H1 (cell line): ENCODE measurements at regions not wholly inside any gene's neighbourhood (a gene's known extent, or its start where the extent isn't known, plus 50 kb on each side); places are given as distances from the start of the nearest gene placed in this dataset.

Experiments used
- CTCF ChIA-PET: fragments of 300-600 bp; sonication (Branson Sonifier 250); formaldehyde crosslinking; loops from one replicate; lab custom pipeline; 2021; ENCODE audit not compliant: partially characterized antibody; lab: Charles Lee
- POLR2A ChIA-PET: fragments of 300-600 bp; sonication (Branson Sonifier 250); formaldehyde crosslinking; loops from one replicate; lab custom pipeline; 2021; ENCODE audit warnings: inconsistent platforms; ENCODE audit not compliant: partially characterized antibody; lab: Charles Lee
- DNase-seq, 2 experiments: peaks; one replicate each; pipeline versions ENCODE4 v3.0.0 to v3.0.0-alpha.2; 2010 to 2022; ENCODE audit warnings: low spot score in 2 of 2, low read depth in 1 of 2, mixed read lengths in 1 of 2
- FAIRE-seq: peaks from 2 replicates; lab custom pipeline; 2011; peaks lifted over from hg19 to GRCh38; lab: Jason Lieb, UNC
- H2AFZ ChIP-seq: 2 replicates; pipeline ENCODE4 v1.8.1; 2012; ENCODE audit warnings: low read length, inconsistent platforms
- H2AK5ac ChIP-seq: 2 replicates; pipeline ENCODE4 v1.6.1; 2013; ENCODE audit warnings: low read depth, low read length
- H2BK120ac ChIP-seq: replicated peaks from 2 replicates; pipeline ENCODE3; 2013; ENCODE audit warnings: low read depth, low read length, inconsistent platforms
- H2BK12ac ChIP-seq: 2 replicates; pipeline ENCODE4 v1.6.1; 2013; ENCODE audit warnings: low read depth, low read length
- H2BK15ac ChIP-seq: 2 replicates; pipeline ENCODE4 v1.6.1; 2013; ENCODE audit warnings: low read length
- H2BK20ac ChIP-seq: 2 replicates; pipeline ENCODE4 v1.6.1; 2013; ENCODE audit warnings: low read length
- H2BK5ac ChIP-seq: 2 replicates; pipeline ENCODE4 v1.6.1; 2013; ENCODE audit warnings: low read depth, low read length
- H3K14ac ChIP-seq: 2 replicates; pipeline ENCODE4 v1.6.1; 2013; ENCODE audit warnings: inconsistent platforms; ENCODE audit not compliant: insufficient read length
- H3K18ac ChIP-seq: 2 replicates; pipeline ENCODE4 v1.6.1; 2013; ENCODE audit warnings: low read length; ENCODE audit errors: extremely low read depth
- H3K23ac ChIP-seq: 2 replicates; pipeline ENCODE4 v1.6.1; 2013; ENCODE audit warnings: inconsistent platforms; ENCODE audit not compliant: insufficient read length
- H3K23me2 ChIP-seq: 2 replicates; pipeline ENCODE4 v1.6.1; 2013; ENCODE audit warnings: low read depth, low read length
- H3K27ac ChIP-seq: 2 replicates; pipeline ENCODE4 v1.6.1; 2011; ENCODE audit warnings: low read depth, low read length, inconsistent platforms
- H3K27me3 ChIP-seq, 4 experiments: replicated peaks in 1 of 4; 1 replicate in 1 of 4; 2 replicates in 3 of 4; pipeline versions ENCODE4 v1.6.1 to v1.8.1; 2011 to 2013; ENCODE audit warnings: low read length in 3 of 4, mild to moderate bottlenecking in 3 of 4, inconsistent platforms in 2 of 4, mixed read lengths in 2 of 4, moderate library complexity in 1 of 4; ENCODE audit not compliant: control insufficient read depth in 3 of 4, insufficient read depth in 3 of 4; ENCODE audit errors: extremely low read depth in 1 of 4
- H3K36me3 ChIP-seq, 4 experiments: 2 replicates each; pipeline versions ENCODE4 v1.6.1 to v1.8.1; 2011 to 2013; ENCODE audit warnings: mild to moderate bottlenecking in 4 of 4, low read length in 3 of 4, moderate library complexity in 2 of 4, control low read depth in 1 of 4, inconsistent platforms in 1 of 4; ENCODE audit not compliant: insufficient read depth in 4 of 4, control insufficient read depth in 2 of 4
- H3K4ac ChIP-seq: replicated peaks from 2 replicates; pipeline ENCODE3; 2013; ENCODE audit warnings: low read length, low read depth, mixed read lengths, inconsistent platforms; ENCODE audit not compliant: insufficient read length
- H3K4me1 ChIP-seq, 4 experiments: replicated peaks in 1 of 4; 1 replicate in 1 of 4; 2 replicates in 3 of 4; pipeline versions ENCODE4 v1.6.1 to v1.8.1; 2011 to 2013; ENCODE audit warnings: low read length in 3 of 4, inconsistent platforms in 2 of 4, mixed read lengths in 1 of 4; ENCODE audit not compliant: insufficient read depth in 4 of 4, control insufficient read depth in 3 of 4
- H3K4me2 ChIP-seq, 2 experiments: 2 replicates each; pipeline versions ENCODE4 v1.6.1 to v1.8.1; 2011 to 2013; ENCODE audit warnings: low read depth in 2 of 2, low read length in 2 of 2, control low read depth in 1 of 2, inconsistent platforms in 1 of 2, mild to moderate bottlenecking in 1 of 2; ENCODE audit not compliant: insufficient read depth in 1 of 2
- H3K4me3 ChIP-seq, 4 experiments: fragments of 200-600, 300-600 bp in 1 of 4; sonication (generic), shearing (Covaris generic), sonication (Bioruptor Twin) in 1 of 4; 2 replicates each; pipeline versions ENCODE4 v1.5.1 to v1.8.1; 2011 to 2016; ENCODE audit warnings: low read length in 4 of 4, low read depth in 3 of 4, control low read depth in 2 of 4, inconsistent platforms in 2 of 4, mild to moderate bottlenecking in 2 of 4, mixed read lengths in 1 of 4, moderate library complexity in 1 of 4; ENCODE audit not compliant: insufficient read depth in 2 of 4; ENCODE audit errors: extremely low read depth in 1 of 4
- H3K56ac ChIP-seq: replicated peaks from 2 replicates; pipeline ENCODE3; 2013; ENCODE audit warnings: low read depth, mild to moderate bottlenecking, mixed read lengths, low read length, inconsistent platforms; ENCODE audit not compliant: insufficient read length
- H3K79me1 ChIP-seq: 2 replicates; pipeline ENCODE4 v1.6.1; 2013; ENCODE audit warnings: low read depth, low read length, control low read depth
- H3K79me2 ChIP-seq, 2 experiments: 2 replicates each; pipeline versions ENCODE4 v1.6.1 to v1.8.1; 2012 to 2013; ENCODE audit warnings: low read length in 2 of 2, mild to moderate bottlenecking in 2 of 2, inconsistent platforms in 1 of 2; ENCODE audit not compliant: insufficient read depth in 2 of 2, control insufficient read depth in 1 of 2
- H3K9ac ChIP-seq, 4 experiments: replicated peaks in 1 of 4; 1 replicate in 1 of 4; 2 replicates in 3 of 4; pipeline versions ENCODE4 v1.6.1 to v1.8.1; 2011 to 2013; ENCODE audit warnings: low read depth in 3 of 4, low read length in 3 of 4, control low read depth in 2 of 4, mild to moderate bottlenecking in 2 of 4, moderate library complexity in 2 of 4, inconsistent platforms in 1 of 4; ENCODE audit errors: extremely low read depth in 1 of 4
- H3K9me3 ChIP-seq, 2 experiments: 2 replicates each; pipeline versions ENCODE4 v1.6.1 to v1.8.1; 2012 to 2013; ENCODE audit warnings: mild to moderate bottlenecking in 2 of 2, moderate library complexity in 2 of 2, control low read depth in 1 of 2, inconsistent platforms in 1 of 2, low read depth in 1 of 2, low read length in 1 of 2, mixed read lengths in 1 of 2; ENCODE audit not compliant: insufficient read depth in 2 of 2
- H4K20me1 ChIP-seq, 2 experiments: replicated peaks in 1 of 2; 2 replicates each; pipeline versions ENCODE3 to v1.8.1; 2011 to 2013; ENCODE audit warnings: inconsistent platforms in 2 of 2, low read length in 2 of 2, mild to moderate bottlenecking in 1 of 2; ENCODE audit not compliant: insufficient read depth in 2 of 2, control insufficient read depth in 1 of 2
- H4K5ac ChIP-seq: 2 replicates; pipeline ENCODE4 v1.6.1; 2013; ENCODE audit warnings: low read length, low read depth, mixed read lengths, inconsistent platforms; ENCODE audit not compliant: insufficient read length
- H4K8ac ChIP-seq: 2 replicates; pipeline ENCODE4 v1.8.0; 2013; ENCODE audit warnings: mild to moderate bottlenecking, moderate library complexity, low read length, inconsistent platforms; ENCODE audit not compliant: insufficient read depth; ENCODE audit errors: extremely low read depth
- H4K91ac ChIP-seq: replicated peaks from 2 replicates; pipeline ENCODE3; 2013; ENCODE audit warnings: low read length, mixed read lengths, inconsistent platforms; ENCODE audit not compliant: insufficient read length
- HDAC6 ChIP-seq: IDR thresholded peaks from one replicate; pipeline ENCODE4 v1.7.1; 2012; ENCODE audit warnings: low read depth, mild to moderate bottlenecking, inconsistent platforms, low read length, moderate library complexity
- NANOG ChIP-seq: IDR thresholded peaks from 2 replicates; pipeline ENCODE4 v1.6.1; 2011; ENCODE audit warnings: low read length, low read depth, mild to moderate bottlenecking, inconsistent platforms; ENCODE audit not compliant: insufficient read depth, poor library complexity, severe bottlenecking
- PHF8 ChIP-seq: fragments of 200-600 bp; sonication (generic); conservative IDR thresholded peaks from 2 replicates; pipeline ENCODE4 v1.7.1; 2012; ENCODE audit warnings: low read depth, mild to moderate bottlenecking, inconsistent platforms, low read length, moderate library complexity
- SIX5 ChIP-seq: IDR thresholded peaks from 2 replicates; pipeline ENCODE4 v1.6.1; 2011; ENCODE audit warnings: mild to moderate bottlenecking, low read depth, low read length
- SUZ12 ChIP-seq: fragments of 200-600 bp; sonication (generic); IDR thresholded peaks from 2 replicates; pipeline ENCODE4 v1.6.1; 2012; ENCODE audit warnings: mild to moderate bottlenecking, inconsistent platforms, low read length, moderate library complexity, mixed read lengths
- WGBS, 2 experiments: shearing (Covaris generic) in 1 of 2; methylation state at CpG; one replicate each; pipeline versions ENCODE4 v1.1.6 to v1.1.7; 2013 to 2015; ENCODE audit warnings: low lambda C conversion rate in 2 of 2, mixed read lengths in 2 of 2, inconsistent platforms in 1 of 2, low coverage in 1 of 2, missing lambda C conversion rate in 1 of 2; ENCODE audit not compliant: insufficient replicate concordance in 2 of 2, insufficient coverage in 1 of 2, insufficient read length in 1 of 2; ENCODE audit errors: extremely low coverage in 1 of 2, missing lambda C conversion rate in 1 of 2; 5-methylcytosine and 5-hydroxymethylcytosine counted together

GRCh38 chr2:182618672-182619079 is 97.4 kb upstream of the DNAJC10 start:
- Histone ChIP-seq H3K4me2 (no peak overlapping the region), H3K27ac (no peak overlapping the region)
- FAIRE-seq: no peak

More at GRCh38 chr2:182618672-182619079, 97.4 kb upstream of the DNAJC10 start:
- Histone ChIP-seq H3K4me1 (peaks cover 0 to 7% (median 1%) of the 10 kb centered on the region in 4 experiments; a peak in 1 of 7 replicates), H4K5ac (no peak overlapping the region), H2AK5ac (no peak overlapping the region), H3K9ac (no peak overlapping the region), H4K20me1 (no peaks in the 10 kb centered on the region), H3K23ac (no peak overlapping the region), H3K79me1 (no peaks in the 10 kb centered on the region), H3K79me2 (no peaks in the 10 kb centered on the region), H2BK12ac (no peak overlapping the region), H3K9me3 (no peaks in the 10 kb centered on the region), H3K36me3 (no peaks in the 10 kb centered on the region), H2BK120ac (no peak overlapping the region), H3K4me3 (no peak overlapping the region), H3K23me2 (no peaks in the 10 kb centered on the region), H3K14ac (no peak overlapping the region), H2BK15ac (no peak overlapping the region), H3K4ac (no peak overlapping the region), H3K27me3 (no peaks in the 10 kb centered on the region), H3K18ac (no peak overlapping the region), H2AFZ (peak overlapping the region; percentile 25; the same call in 1 of the 2 replicates), H3K56ac (no peak overlapping the region), H2BK20ac (no peak overlapping the region), H4K8ac (no peak overlapping the region), H2BK5ac (no peak overlapping the region), H4K91ac (no peak overlapping the region)
- POLR2A ChIA-PET: no interaction called here
- TF ChIP-seq PHF8 (no peak), SIX5 (no peak), SUZ12 (no peak), HDAC6 (no peak), NANOG (no peak)
- 86% methylated on average over 6 of the region's 6 CpGs; no CpG with 5 or more reads in 1 of the 2 experiments for WGBS, 2 experiments
- CTCF ChIA-PET: interaction anchor here (0.6 to 1.2 kb wide), 3 partner anchors 10 to 29 kb away, joined by 3 read pairs; no protein-coding TSS in a partner anchor
- no peak for DNase-seq
